A549 (cell line): ENCODE measurements at regions not wholly inside any gene's neighbourhood (a gene's known extent, or its start where the extent isn't known, plus 50 kb on each side); places are given as distances from the start of the nearest gene placed in this dataset.

Experiments
- ATAC-seq, 2 experiments: fragments of 200-7000 bp in 1 of 2; fragments of >200 bp in 1 of 2; cut with Nextera tagmentation in 1 of 2; cut with Tn5 transposase in 1 of 2; 3 replicates each; pipeline versions ENCODE4 v1.8.0 to v1.9.1; 2018 to 2020; ENCODE audit warnings: mild to moderate bottlenecking in 1 of 2, moderate library complexity in 1 of 2
- CTCF ChIA-PET: fragments of 300-600 bp; sonication (Branson Sonifier 250); formaldehyde crosslinking; extraction: SDS; loops from one replicate; lab custom pipeline; 2021; ENCODE audit warnings: antibody characterized with exemption, inconsistent platforms; lab: Yijun Ruan, JAX
- POLR2A ChIA-PET: fragments of 350-600 bp; formaldehyde crosslinking; extraction: SDS; loops from one replicate; lab custom pipeline; 2021; ENCODE audit warnings: antibody characterized with exemption, inconsistent platforms; lab: Yijun Ruan, JAX
- DNase-seq, 2 experiments: peaks; one replicate each; pipeline versions ENCODE4 v3.0.0 to v3.0.0-alpha.2; 2011 to 2016; ENCODE audit warnings: low read depth in 1 of 2, low spot score in 1 of 2
- FAIRE-seq: peaks from 2 replicates; lab custom pipeline; 2011; peaks lifted over from hg19 to GRCh38; lab: Jason Lieb, UNC
- H3K27ac ChIP-seq, 2 experiments: fragments of >200 bp; sonication (Bioruptor Twin); formaldehyde crosslinking; 3 replicates each; pipeline ENCODE4 v1.5.1; 2016 to 2017
- H3K4me1 ChIP-seq: fragments of >200 bp; sonication (Bioruptor Twin); formaldehyde crosslinking; 3 replicates; pipeline ENCODE4 v1.6.1; 2016
- H3K4me2 ChIP-seq: fragments of >200 bp; sonication (Bioruptor Twin); formaldehyde crosslinking; 3 replicates; pipeline ENCODE4 v1.6.1; 2016
- H3K4me3 ChIP-seq: fragments of >200 bp; sonication (Bioruptor Twin); formaldehyde crosslinking; 3 replicates; pipeline ENCODE4 v1.5.1; 2016
- H3K9me3 ChIP-seq: fragments of >200 bp; sonication (Bioruptor Twin); formaldehyde crosslinking; 3 replicates; pipeline ENCODE4 v1.6.1; 2016
- BHLHE40 ChIP-seq: IDR thresholded peaks from 2 replicates; pipeline ENCODE4 v1.6.1; 2012; ENCODE audit warnings: low read depth, low read length, inconsistent platforms
- CBX2 ChIP-seq: fragments of 200-600 bp; sonication (generic); IDR thresholded peaks from 2 replicates; pipeline ENCODE4 v1.6.1; 2016; ENCODE audit warnings: low read depth, mild to moderate bottlenecking, borderline replicate concordance
- CHD2 ChIP-seq: fragments of 150-350 bp; IDR thresholded peaks from 2 replicates; pipeline ENCODE4 v1.6.1; 2014; ENCODE audit warnings: low read length; ENCODE audit not compliant: partially characterized antibody
- EP300 ChIP-seq, 2 experiments: fragments of >200 bp; sonication (Bioruptor Twin); formaldehyde crosslinking; IDR thresholded peaks; 2 replicates in 1 of 2; 3 replicates in 1 of 2; pipeline ENCODE4 v1.6.1; 2016 to 2017
- FOSB ChIP-seq: fragments of 250-450 bp; sonication (Bioruptor Pico); IDR thresholded peaks from 2 replicates; pipeline ENCODE4 v1.5.0; 2020; ENCODE audit warnings: mild to moderate bottlenecking, moderate library complexity
- GATA3 ChIP-seq: IDR thresholded peaks from 2 replicates; pipeline ENCODE4 v1.6.1; 2012; ENCODE audit warnings: borderline replicate concordance
- HOXB13 ChIP-seq: fragments of 250-450 bp; sonication (Bioruptor Pico); IDR thresholded peaks from 2 replicates; pipeline ENCODE4 v1.5.0; 2020; ENCODE audit warnings: low read depth, mild to moderate bottlenecking, moderate library complexity
- JUN ChIP-seq, 2 experiments: fragments of >200 bp; sonication (Bioruptor Twin); formaldehyde crosslinking; IDR thresholded peaks; 2 replicates in 1 of 2; 3 replicates in 1 of 2; pipeline ENCODE4 v1.6.1; 2016 to 2017
- KDM1A ChIP-seq: fragments of 200-600 bp; sonication (generic); IDR thresholded peaks from 2 replicates; pipeline ENCODE4 v1.6.1; 2016; ENCODE audit warnings: low read depth, mild to moderate bottlenecking
- NFE2L2 ChIP-seq: fragments of 150-350 bp; conservative IDR thresholded peaks from 2 replicates; pipeline ENCODE4 v1.6.1; 2014; ENCODE audit warnings: low read length
- NPAS2 ChIP-seq: fragments of 250-450 bp; sonication (Bioruptor Pico); IDR thresholded peaks from 2 replicates; pipeline ENCODE4 v1.8.0; 2022; ENCODE audit warnings: mild to moderate bottlenecking, moderate library complexity, borderline replicate concordance
- POLR2A ChIP-seq: IDR thresholded peaks from 2 replicates; pipeline ENCODE4 v1.6.1; 2012; ENCODE audit warnings: mild to moderate bottlenecking, low read length
- POLR2AphosphoS2 ChIP-seq: conservative IDR thresholded peaks from 2 replicates; pipeline ENCODE4 v1.6.1; 2012; ENCODE audit warnings: low read length, improper control_type of control experiment, inconsistent platforms
- RARB ChIP-seq: fragments of 250-450 bp; sonication (Bioruptor Pico); IDR thresholded peaks from 2 replicates; pipeline ENCODE4 v1.8.0; 2021; ENCODE audit warnings: mild to moderate bottlenecking, moderate library complexity
- RCOR1 ChIP-seq: fragments of 150-350 bp; IDR thresholded peaks from 2 replicates; pipeline ENCODE4 v1.6.1; 2014; ENCODE audit warnings: antibody characterized with exemption, low read length, low read depth
- SREBF2 ChIP-seq: fragments of 450-650 bp; IDR thresholded peaks from 2 replicates; pipeline ENCODE4 v1.6.1; 2014; ENCODE audit warnings: mild to moderate bottlenecking, moderate library complexity
- TP53 ChIP-seq: fragments of 250-450 bp; sonication (Bioruptor Pico); IDR thresholded peaks from 2 replicates; pipeline ENCODE4 v1.5.0; 2021; ENCODE audit warnings: mild to moderate bottlenecking, moderate library complexity
- ZSCAN20 ChIP-seq: fragments of 250-450 bp; sonication (Bioruptor Pico); IDR thresholded peaks from 2 replicates; pipeline ENCODE4 v1.8.0; 2022; ENCODE audit warnings: mild to moderate bottlenecking, moderate library complexity
- WGBS: methylation state at CpG from one replicate; pipeline ENCODE4 v1.1.6; 2017; ENCODE audit errors: missing lambda C conversion rate; 5-methylcytosine and 5-hydroxymethylcytosine counted together
- TF ChIP-seq, protein P1 (sequence below): fragments of >200 bp; sonication (Bioruptor Twin); formaldehyde crosslinking; IDR thresholded peaks from 3 replicates; pipeline ENCODE4 v1.6.1; 2016
- TF ChIP-seq, protein P2 (sequence below): fragments of 450-650 bp; IDR thresholded peaks from 2 replicates; pipeline ENCODE4 v1.6.1; 2014; ENCODE audit warnings: antibody characterized with exemption
- TF ChIP-seq, protein P3 (sequence below): IDR thresholded peaks from 2 replicates; pipeline ENCODE4 v1.6.1; 2012; ENCODE audit warnings: low read depth, borderline replicate concordance
- TF ChIP-seq, protein P4 (sequence below): fragments of 250-450 bp; sonication (Bioruptor Pico); IDR thresholded peaks from 2 replicates; pipeline ENCODE4 v1.5.0; 2020; ENCODE audit warnings: low read depth, mild to moderate bottlenecking, moderate library complexity
- TF ChIP-seq, protein P5 (sequence below): IDR thresholded peaks from 2 replicates; pipeline ENCODE4 v1.6.1; 2012
- TF ChIP-seq, protein P6 (sequence below): fragments of 250-450 bp; sonication (Bioruptor Pico); IDR thresholded peaks from 2 replicates; pipeline ENCODE4 v1.5.0; 2021; ENCODE audit warnings: mild to moderate bottlenecking, moderate library complexity, borderline replicate concordance

DNA sequence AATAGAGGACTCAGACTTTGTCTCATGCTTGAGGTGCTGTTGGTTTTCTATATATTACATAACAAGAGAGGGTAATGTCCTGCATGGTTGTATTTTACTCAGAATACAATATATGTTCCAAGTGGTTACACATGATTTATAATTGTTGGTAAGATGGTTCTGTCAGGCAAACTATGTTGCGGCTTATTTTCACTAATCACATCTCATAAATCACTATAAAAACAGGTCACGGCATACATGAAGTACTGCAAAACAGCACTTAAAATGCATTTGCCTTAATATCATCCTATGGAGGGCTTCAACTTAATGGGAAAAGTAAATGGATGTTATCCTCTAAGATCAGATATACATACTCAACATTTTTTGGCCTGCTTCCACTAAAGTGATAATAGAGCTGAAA lies 246.0 kb upstream of the ARSJ start:
- 61% methylated on average over 2 of the region's 2 CpGs for WGBS
- Histone ChIP-seq H3K4me2 (no peak overlapping the region), H3K4me3 (no peak overlapping the region), H3K9me3 (no peaks in the 10 kb centered on the region), H3K27ac (no peak overlapping the region), H3K4me1 (no peaks in the 10 kb centered on the region)
- ChIA-PET CTCF (no interaction called here), POLR2A (no interaction called here)
- TF ChIP-seq NFE2L2, result no peak
- TF ChIP-seq EP300 (IDR thresholded peaks at IDR 0.05), result no peak
- TF ChIP-seq POLR2AphosphoS2, result no peak
- TF ChIP-seq POLR2A, result no peak
- no peak for TF ChIP-seq FOSB
- TF ChIP-seq CBX2, result no peak
- TF ChIP-seq RARB (CRISPR knock-in tag), result no peak
- TF ChIP-seq ZSCAN20, result no peak
- TF ChIP-seq JUN (IDR thresholded peaks at IDR 0.05), result no peak
- TF ChIP-seq, protein P1, sequence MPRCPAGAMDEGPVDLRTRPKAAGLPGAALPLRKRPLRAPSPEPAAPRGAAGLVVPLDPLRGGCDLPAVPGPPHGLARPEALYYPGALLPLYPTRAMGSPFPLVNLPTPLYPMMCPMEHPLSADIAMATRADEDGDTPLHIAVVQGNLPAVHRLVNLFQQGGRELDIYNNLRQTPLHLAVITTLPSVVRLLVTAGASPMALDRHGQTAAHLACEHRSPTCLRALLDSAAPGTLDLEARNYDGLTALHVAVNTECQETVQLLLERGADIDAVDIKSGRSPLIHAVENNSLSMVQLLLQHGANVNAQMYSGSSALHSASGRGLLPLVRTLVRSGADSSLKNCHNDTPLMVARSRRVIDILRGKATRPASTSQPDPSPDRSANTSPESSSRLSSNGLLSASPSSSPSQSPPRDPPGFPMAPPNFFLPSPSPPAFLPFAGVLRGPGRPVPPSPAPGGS, result no peak
- no peak for TF ChIP-seq GATA3
- TF ChIP-seq RCOR1, result no peak
- no peak for TF ChIP-seq SREBF2
- no peak for ATAC-seq
- DNase-seq, result no peak
- FAIRE-seq, result no peak

DNA sequence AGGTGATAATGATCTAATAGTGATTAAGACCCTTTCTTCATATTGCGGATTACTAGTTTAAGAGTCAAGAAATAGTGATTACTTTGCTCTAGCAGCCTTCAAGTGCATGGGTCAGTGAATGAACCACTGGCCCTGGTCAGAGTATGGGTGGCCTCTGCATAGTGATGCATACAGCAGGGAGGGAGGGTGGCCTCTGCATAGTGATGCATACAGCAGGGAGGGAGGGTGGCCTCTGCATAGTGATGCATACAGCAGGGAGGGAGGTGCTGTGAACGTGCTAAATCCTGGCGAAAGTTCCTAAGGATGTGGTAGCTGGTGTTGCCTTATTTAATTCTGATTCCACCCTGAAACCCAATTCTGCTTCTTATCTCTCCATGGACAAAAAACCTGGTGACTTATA lies 246.7 kb upstream of the ARSJ start:
- ChIA-PET CTCF (no interaction called here), POLR2A (no interaction called here)
- H3K27ac ChIP-seq, result no peak overlapping the region
- WGBS, result 70% methylated on average over 3 of the region's 3 CpGs
- FAIRE-seq (no peak), DNase-seq (no peak), ATAC-seq (no peak)
- no peak overlapping the region for H3K4me2 ChIP-seq
- TF ChIP-seq, protein P2, sequence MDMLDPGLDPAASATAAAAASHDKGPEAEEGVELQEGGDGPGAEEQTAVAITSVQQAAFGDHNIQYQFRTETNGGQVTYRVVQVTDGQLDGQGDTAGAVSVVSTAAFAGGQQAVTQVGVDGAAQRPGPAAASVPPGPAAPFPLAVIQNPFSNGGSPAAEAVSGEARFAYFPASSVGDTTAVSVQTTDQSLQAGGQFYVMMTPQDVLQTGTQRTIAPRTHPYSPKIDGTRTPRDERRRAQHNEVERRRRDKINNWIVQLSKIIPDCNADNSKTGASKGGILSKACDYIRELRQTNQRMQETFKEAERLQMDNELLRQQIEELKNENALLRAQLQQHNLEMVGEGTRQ, result no peak
- TF ChIP-seq, protein P3, sequence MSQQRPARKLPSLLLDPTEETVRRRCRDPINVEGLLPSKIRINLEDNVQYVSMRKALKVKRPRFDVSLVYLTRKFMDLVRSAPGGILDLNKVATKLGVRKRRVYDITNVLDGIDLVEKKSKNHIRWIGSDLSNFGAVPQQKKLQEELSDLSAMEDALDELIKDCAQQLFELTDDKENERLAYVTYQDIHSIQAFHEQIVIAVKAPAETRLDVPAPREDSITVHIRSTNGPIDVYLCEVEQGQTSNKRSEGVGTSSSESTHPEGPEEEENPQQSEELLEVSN, result no peak
- TF ChIP-seq GATA3, result no peak
- H3K4me3 ChIP-seq, result no peak overlapping the region
- no peaks in the 10 kb centered on the region for H3K9me3 ChIP-seq
- H3K4me1 ChIP-seq, result no peaks in the 10 kb centered on the region

DNA sequence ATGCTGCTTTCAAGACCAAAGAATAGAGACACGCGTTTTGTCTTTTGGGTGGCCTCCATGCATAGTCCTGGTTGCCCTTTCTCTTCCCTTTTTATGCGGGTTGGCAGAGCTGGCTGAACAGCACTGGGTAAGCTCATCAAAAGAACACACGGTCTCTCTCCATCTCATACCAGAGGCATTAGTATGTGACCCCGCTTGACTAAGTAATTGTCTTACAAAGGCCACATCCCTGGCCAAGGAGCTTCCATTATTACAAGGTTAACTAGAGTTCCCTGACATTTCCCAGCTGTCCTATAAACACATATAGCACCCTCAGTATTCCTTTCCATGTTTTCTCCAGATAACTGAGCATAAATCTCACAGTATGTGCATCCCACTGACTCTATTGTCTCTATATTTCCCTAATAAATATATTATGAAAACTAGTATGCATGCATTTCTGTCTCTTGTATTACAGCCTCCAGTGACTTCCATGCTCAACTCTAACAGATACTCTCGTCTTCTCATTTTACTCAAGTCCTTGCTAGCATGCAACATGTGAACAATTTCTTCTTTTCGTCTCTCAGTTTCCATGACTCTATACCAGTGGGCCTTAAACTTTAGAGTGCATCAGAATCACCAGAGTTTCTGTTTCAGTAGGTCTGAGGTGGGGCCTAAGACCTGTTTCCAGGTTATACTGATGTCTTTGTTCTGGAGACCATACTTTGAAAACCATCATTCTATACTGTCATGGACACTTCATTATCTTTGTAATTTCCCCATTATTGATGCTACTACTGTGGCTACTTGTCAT lies 247.7 kb upstream of the ARSJ start:
- ChIA-PET POLR2A (no interaction called here), CTCF (no interaction called here)
- H3K4me3 ChIP-seq, result no peak overlapping the region
- WGBS, result 74% methylated on average over 7 of the region's 7 CpGs
- H3K4me2 ChIP-seq, result no peak overlapping the region
- FAIRE-seq, result no peak
- no peaks in the 10 kb centered on the region for H3K9me3 ChIP-seq
- no peak overlapping the region for H3K27ac ChIP-seq
- no peak for DNase-seq
- no peak for ATAC-seq
- TF ChIP-seq TP53, result no peak
- no peak for TF ChIP-seq HOXB13 (CRISPR knock-in tag)
- TF ChIP-seq SREBF2, result no peak
- TF ChIP-seq KDM1A, result no peak
- TF ChIP-seq, all 56 proteins: peak for 0
- no peaks in the 10 kb centered on the region for H3K4me1 ChIP-seq

DNA sequence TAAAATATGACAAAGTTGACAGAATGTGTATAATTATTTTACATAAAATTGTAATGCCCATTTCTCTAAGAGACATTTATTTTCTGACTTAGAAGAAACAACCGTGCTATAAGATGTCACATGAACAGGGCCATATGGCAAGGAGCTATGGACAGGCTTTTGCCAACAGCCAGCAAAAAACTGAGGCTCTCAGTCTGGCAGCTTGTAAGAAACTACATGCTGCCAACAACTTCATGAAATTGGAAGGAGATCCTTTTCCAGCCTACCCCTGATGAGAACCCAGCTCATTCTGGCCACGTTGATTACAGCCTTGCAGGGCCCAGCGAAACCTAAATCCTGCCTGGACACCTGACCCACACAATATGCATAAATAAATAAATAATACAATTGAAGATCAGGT lies 250.3 kb upstream of the ARSJ start:
- no peaks in the 10 kb centered on the region for H3K9me3 ChIP-seq
- ATAC-seq, result no peak
- FAIRE-seq, result no peak
- no peak overlapping the region for H3K4me3 ChIP-seq
- POLR2A ChIA-PET, result no interaction called here
- CTCF ChIA-PET, result no interaction called here
- no peaks in the 10 kb centered on the region for H3K4me1 ChIP-seq
- WGBS, result 64% methylated on average over 3 of the region's 3 CpGs
- H3K4me2 ChIP-seq, result no peak overlapping the region
- DNase-seq, result no peak
- H3K27ac ChIP-seq, result no peak overlapping the region
- TF ChIP-seq TP53 (no peak), CHD2 (no peak), NPAS2 (CRISPR knock-in tag) (no peak), BHLHE40 (no peak), CBX2 (no peak)
- TF ChIP-seq, protein P4, sequence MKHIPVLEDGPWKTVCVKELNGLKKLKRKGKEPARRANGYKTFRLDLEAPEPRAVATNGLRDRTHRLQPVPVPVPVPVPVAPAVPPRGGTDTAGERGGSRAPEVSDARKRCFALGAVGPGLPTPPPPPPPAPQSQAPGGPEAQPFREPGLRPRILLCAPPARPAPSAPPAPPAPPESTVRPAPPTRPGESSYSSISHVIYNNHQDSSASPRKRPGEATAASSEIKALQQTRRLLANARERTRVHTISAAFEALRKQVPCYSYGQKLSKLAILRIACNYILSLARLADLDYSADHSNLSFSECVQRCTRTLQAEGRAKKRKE, result no peak
- TF ChIP-seq, protein P5, sequence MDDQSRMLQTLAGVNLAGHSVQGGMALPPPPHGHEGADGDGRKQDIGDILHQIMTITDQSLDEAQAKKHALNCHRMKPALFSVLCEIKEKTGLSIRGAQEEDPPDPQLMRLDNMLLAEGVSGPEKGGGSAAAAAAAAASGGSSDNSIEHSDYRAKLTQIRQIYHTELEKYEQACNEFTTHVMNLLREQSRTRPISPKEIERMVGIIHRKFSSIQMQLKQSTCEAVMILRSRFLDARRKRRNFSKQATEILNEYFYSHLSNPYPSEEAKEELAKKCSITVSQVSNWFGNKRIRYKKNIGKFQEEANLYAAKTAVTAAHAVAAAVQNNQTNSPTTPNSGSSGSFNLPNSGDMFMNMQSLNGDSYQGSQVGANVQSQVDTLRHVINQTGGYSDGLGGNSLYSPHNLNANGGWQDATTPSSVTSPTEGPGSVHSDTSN, result no peak
- TF ChIP-seq, protein P6, sequence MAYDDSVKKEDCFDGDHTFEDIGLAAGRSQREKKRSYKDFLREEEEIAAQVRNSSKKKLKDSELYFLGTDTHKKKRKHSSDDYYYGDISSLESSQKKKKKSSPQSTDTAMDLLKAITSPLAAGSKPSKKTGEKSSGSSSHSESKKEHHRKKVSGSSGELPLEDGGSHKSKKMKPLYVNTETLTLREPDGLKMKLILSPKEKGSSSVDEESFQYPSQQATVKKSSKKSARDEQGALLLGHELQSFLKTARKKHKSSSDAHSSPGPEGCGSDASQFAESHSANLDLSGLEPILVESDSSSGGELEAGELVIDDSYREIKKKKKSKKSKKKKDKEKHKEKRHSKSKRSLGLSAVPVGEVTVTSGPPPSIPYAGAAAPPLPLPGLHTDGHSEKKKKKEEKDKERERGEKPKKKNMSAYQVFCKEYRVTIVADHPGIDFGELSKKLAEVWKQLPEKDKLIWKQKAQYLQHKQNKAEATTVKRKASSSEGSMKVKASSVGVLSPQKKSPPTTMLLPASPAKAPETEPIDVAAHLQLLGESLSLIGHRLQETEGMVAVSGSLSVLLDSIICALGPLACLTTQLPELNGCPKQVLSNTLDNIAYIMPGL (CRISPR knock-in tag), result no peak
- TF ChIP-seq, protein P2, result no peak
